MM.1S (cell line): ENCODE measurements at regions not wholly inside any gene's neighbourhood (a gene's known extent, or its start where the extent isn't known, plus 50 kb on each side); places are given as distances from the start of the nearest gene placed in this dataset.

Experiments used
- DNase-seq: peaks from one replicate; pipeline ENCODE4 v3.0.0-alpha.2; 2015
- H2AFZ ChIP-seq: fragments of 300-600 bp; sonication (generic); 2 replicates; pipeline ENCODE4 v1.6.0; 2016; ENCODE audit warnings: antibody characterized with exemption, low read length
- H3F3A ChIP-seq: fragments of 300-600 bp; sonication (generic); 2 replicates; pipeline ENCODE4 v1.6.1; 2016; ENCODE audit warnings: mild to moderate bottlenecking, antibody characterized with exemption, low read length, moderate library complexity, mixed read lengths; ENCODE audit not compliant: insufficient read depth
- H3K27ac ChIP-seq: fragments of 300-600 bp; sonication (generic); 2 replicates; pipeline ENCODE4 v1.5.1; 2016; ENCODE audit warnings: mild to moderate bottlenecking, low read length
- H3K27me3 ChIP-seq: fragments of 300-600 bp; sonication (generic); replicated peaks from 2 replicates; pipeline ENCODE4 v1.6.0; 2016; ENCODE audit warnings: low read length; ENCODE audit not compliant: insufficient read depth
- H3K36me3 ChIP-seq: fragments of 300-600 bp; sonication (generic); replicated peaks from 2 replicates; pipeline ENCODE4 v1.6.1; 2016; ENCODE audit warnings: mild to moderate bottlenecking, low read length, mixed read lengths; ENCODE audit not compliant: insufficient read depth
- H3K4me1 ChIP-seq: fragments of 300-600 bp; sonication (generic); 2 replicates; pipeline ENCODE4 v1.6.1; 2016; ENCODE audit warnings: low read length, mixed read lengths
- H3K4me2 ChIP-seq: fragments of 300-600 bp; sonication (generic); 2 replicates; pipeline ENCODE4 v1.6.0; 2016; ENCODE audit warnings: low read depth, low read length
- H3K4me3 ChIP-seq: fragments of 300-600 bp; sonication (generic); 2 replicates; pipeline ENCODE4 v1.5.1; 2016; ENCODE audit warnings: low read length, mixed read lengths
- H3K79me2 ChIP-seq: fragments of 300-600 bp; sonication (generic); 2 replicates; pipeline ENCODE4 v1.6.1; 2016; ENCODE audit warnings: mixed run types, low read length, mixed read lengths
- H3K9ac ChIP-seq: fragments of 300-600 bp; sonication (generic); 2 replicates; pipeline ENCODE4 v1.6.1; 2016; ENCODE audit warnings: low read length, mixed read lengths
- H3K9me2 ChIP-seq: fragments of 300-600 bp; sonication (generic); replicated peaks from 2 replicates; pipeline ENCODE4 v1.6.1; 2016; ENCODE audit warnings: mild to moderate bottlenecking, low read length, mixed read lengths; ENCODE audit not compliant: insufficient read depth
- H3K9me3 ChIP-seq: fragments of 300-600 bp; sonication (generic); replicated peaks from 2 replicates; pipeline ENCODE4 v1.6.1; 2016; ENCODE audit warnings: mild to moderate bottlenecking, low read length, mixed read lengths; ENCODE audit not compliant: insufficient read depth
- H4K20me1 ChIP-seq: fragments of 300-600 bp; sonication (generic); 2 replicates; pipeline ENCODE4 v1.6.1; 2016; ENCODE audit warnings: mild to moderate bottlenecking, low read length, moderate library complexity, mixed read lengths; ENCODE audit not compliant: insufficient read depth
- EZH2 ChIP-seq: fragments of 300-600 bp; sonication (generic); optimal IDR thresholded peaks from 2 replicates; pipeline ENCODE3; 2017; ENCODE audit warnings: low read depth, mild to moderate bottlenecking, antibody characterized with exemption, low read length, mixed read lengths
- EZH2phosphoT487 ChIP-seq: fragments of 300-600 bp; sonication (generic); IDR thresholded peaks from 2 replicates; pipeline ENCODE4 v1.6.1; 2018; ENCODE audit warnings: antibody characterized with exemption, low read length
- TF ChIP-seq, protein P1 (sequence below): fragments of 300-600 bp; sonication (generic); IDR thresholded peaks from 2 replicates; pipeline ENCODE4 v1.5.1; 2016; ENCODE audit warnings: antibody characterized with exemption, low read length, mixed read lengths

- Histone ChIP-seq H3K27me3 (peaks cover 35% of the 10 kb centered on the region), H3K9ac (no peak overlapping the region), H3K9me2 (no peaks in the 10 kb centered on the region), H4K20me1 (no peaks in the 10 kb centered on the region), H3K4me3 (no peak overlapping the region; the same call in 1 of the 2 replicates), H3K79me2 (no peaks in the 10 kb centered on the region), H2AFZ (no peak overlapping the region), H3K27ac (no peak overlapping the region), H3K9me3 (no peaks in the 10 kb centered on the region), H3F3A (no peaks in the 10 kb centered on the region), H3K4me1 (no peaks in the 10 kb centered on the region), H3K4me2 (no peak overlapping the region), H3K36me3 (no peaks in the 10 kb centered on the region)
- TF ChIP-seq EZH2phosphoT487: no peak
- TF ChIP-seq EZH2: no peak
- TF ChIP-seq, protein P1, sequence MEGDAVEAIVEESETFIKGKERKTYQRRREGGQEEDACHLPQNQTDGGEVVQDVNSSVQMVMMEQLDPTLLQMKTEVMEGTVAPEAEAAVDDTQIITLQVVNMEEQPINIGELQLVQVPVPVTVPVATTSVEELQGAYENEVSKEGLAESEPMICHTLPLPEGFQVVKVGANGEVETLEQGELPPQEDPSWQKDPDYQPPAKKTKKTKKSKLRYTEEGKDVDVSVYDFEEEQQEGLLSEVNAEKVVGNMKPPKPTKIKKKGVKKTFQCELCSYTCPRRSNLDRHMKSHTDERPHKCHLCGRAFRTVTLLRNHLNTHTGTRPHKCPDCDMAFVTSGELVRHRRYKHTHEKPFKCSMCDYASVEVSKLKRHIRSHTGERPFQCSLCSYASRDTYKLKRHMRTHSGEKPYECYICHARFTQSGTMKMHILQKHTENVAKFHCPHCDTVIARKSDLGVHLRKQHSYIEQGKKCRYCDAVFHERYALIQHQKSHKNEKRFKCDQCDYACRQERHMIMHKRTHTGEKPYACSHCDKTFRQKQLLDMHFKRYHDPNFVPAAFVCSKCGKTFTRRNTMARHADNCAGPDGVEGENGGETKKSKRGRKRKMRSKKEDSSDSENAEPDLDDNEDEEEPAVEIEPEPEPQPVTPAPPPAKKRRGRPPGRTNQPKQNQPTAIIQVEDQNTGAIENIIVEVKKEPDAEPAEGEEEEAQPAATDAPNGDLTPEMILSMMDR: no peak
- DNase-seq: no peak
These were observed 162.0 kb downstream of the RTP5 start for GRCh38 chr2:242031481-242032019.

GRCh38 chr2:242032780-242033656 lies 163.5 kb downstream of the RTP5 start:
- Histone ChIP-seq H3K4me3 (no peak overlapping the region), H3K9ac (no peak overlapping the region), H3K9me3 (no peaks in the 10 kb centered on the region), H3K79me2 (no peaks in the 10 kb centered on the region), H2AFZ (no peak overlapping the region), H3F3A (no peaks in the 10 kb centered on the region), H3K4me2 (no peak overlapping the region), H3K27ac (no peak overlapping the region), H3K27me3 (peaks cover 44% of the 10 kb centered on the region), H3K36me3 (no peaks in the 10 kb centered on the region), H4K20me1 (no peaks in the 10 kb centered on the region), H3K4me1 (no peaks in the 10 kb centered on the region), H3K9me2 (no peaks in the 10 kb centered on the region)
- no peak for DNase-seq
- TF ChIP-seq, protein P1: no peak
- no peak for TF ChIP-seq EZH2phosphoT487
- TF ChIP-seq EZH2: no peak

- Histone ChIP-seq H3K9me2 (no peaks in the 10 kb centered on the region), H2AFZ (no peak overlapping the region), H3K9ac (no peak overlapping the region), H3K4me1 (no peaks in the 10 kb centered on the region), H3K36me3 (no peaks in the 10 kb centered on the region), H3F3A (no peaks in the 10 kb centered on the region), H3K79me2 (no peaks in the 10 kb centered on the region), H3K9me3 (no peaks in the 10 kb centered on the region), H4K20me1 (no peaks in the 10 kb centered on the region), H3K27ac (no peak overlapping the region), H3K4me2 (no peak overlapping the region), H3K4me3 (no peak overlapping the region), H3K27me3 (peaks cover 52% of the 10 kb centered on the region)
- no peak for DNase-seq
- TF ChIP-seq, protein P1: no peak
- TF ChIP-seq EZH2phosphoT487: no peak
- TF ChIP-seq EZH2: no peak
These were observed 164.6 kb downstream of the RTP5 start for GRCh38 chr2:242034138-242034537.
